Esophagus muscularis mucosa (tissue), 4 donors: ENCODE measurements at regions not wholly inside any gene's neighbourhood (a gene's known extent, or its start where the extent isn't known, plus 50 kb on each side); places are given as distances from the start of the nearest gene placed in this dataset.

Source experiments
- DNase-seq: peaks from one replicate; pipeline ENCODE4 v3.0.0-alpha.2; 2017; ENCODE audit errors: extremely low spot score
- H3K27ac ChIP-seq, 4 donors: fragments of 200-600 bp; sonication (generic); replicated peaks in 1 of 4; 1 replicate in 3 of 4; 2 replicates in 1 of 4; pipeline ENCODE4 v1.5.1; 2016 to 2019; ENCODE audit warnings: mild to moderate bottlenecking in 1 of 4
- H3K27me3 ChIP-seq, 4 donors: fragments of 200-600 bp; sonication (generic); one replicate each; pipeline versions ENCODE4 v1.5.1 to v1.6.0; 2016 to 2019
- H3K36me3 ChIP-seq, 4 donors: fragments of 200-600 bp; sonication (generic); one replicate each; pipeline ENCODE4 v1.5.1; 2016 to 2019
- H3K4me1 ChIP-seq, 4 donors: fragments of 200-600 bp; sonication (generic); one replicate each; pipeline ENCODE4 v1.5.1; 2016 to 2019
- H3K4me3 ChIP-seq, 4 donors: fragments of 200-600 bp; sonication (generic); 1 replicate in 2 of 4; 2 replicates in 2 of 4; pipeline ENCODE4 v1.5.1; 2016 to 2019; ENCODE audit warnings: mild to moderate bottlenecking in 4 of 4, moderate library complexity in 1 of 4
- H3K9me3 ChIP-seq, 4 donors: fragments of 200-600 bp; sonication (generic); 1 replicate in 3 of 4; 2 replicates in 1 of 4; pipeline ENCODE4 v1.5.1; 2016 to 2019
- EP300 ChIP-seq: sonication (generic); formaldehyde crosslinking; IDR thresholded peaks from one replicate; pipeline ENCODE4 v1.6.1; 2017; ENCODE audit warnings: antibody characterized with exemption
- POLR2A ChIP-seq: fragments of 450-650 bp; IDR thresholded peaks from one replicate; pipeline ENCODE4 v1.6.1; 2017; ENCODE audit warnings: antibody characterized with exemption, moderate library complexity, mild to moderate bottlenecking, low read depth
- POLR2AphosphoS5 ChIP-seq, 2 donors: sonication (generic); formaldehyde crosslinking; IDR thresholded peaks; one replicate each; pipeline ENCODE4 v1.6.1; 2017; ENCODE audit warnings: antibody characterized with exemption in 2 of 2
- WGBS: methylation state at CpG from one replicate; pipeline ENCODE4 v1.1.5; 2018; 5-methylcytosine and 5-hydroxymethylcytosine counted together
- intact Hi-C: fragments of 100-400 bp; cut with DNase I; formaldehyde crosslinking; loops from one replicate; pipeline ENCODE4 v1.15.1; 2023
- TF ChIP-seq, protein P1 (sequence below), 3 experiments: fragments of 200-600 bp in 2 of 3; fragments of 450-650 bp in 1 of 3; sonication (generic) in 2 of 3; IDR thresholded peaks; one replicate each; pipeline ENCODE4 v1.5.1; 2017 to 2019; ENCODE audit warnings: antibody characterized with exemption in 3 of 3, mild to moderate bottlenecking in 2 of 3, moderate library complexity in 1 of 3

DNA sequence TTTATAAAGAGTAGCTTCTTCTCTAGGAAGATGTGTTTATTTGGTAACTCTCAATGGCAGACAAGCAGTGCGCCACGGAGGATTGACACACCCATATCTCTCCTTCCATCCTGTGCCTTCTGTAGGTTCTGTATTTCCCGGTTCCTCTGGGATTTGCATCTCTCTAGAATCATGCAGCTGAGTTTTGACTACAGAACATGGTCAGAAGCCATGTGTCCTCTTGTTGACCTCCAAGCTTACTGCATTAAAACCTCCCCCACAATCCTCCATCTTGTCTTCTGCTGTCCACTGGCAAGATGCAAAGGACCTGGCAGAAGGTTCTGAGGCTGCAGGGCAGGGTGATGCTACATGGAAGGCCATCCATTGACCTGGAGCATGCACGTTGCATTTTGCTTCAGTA is 482.0 kb downstream of the DMRT2 start:
- H3K36me3 ChIP-seq: no peaks in the 10 kb centered on the region
- H3K9me3 ChIP-seq: no peaks in the 10 kb centered on the region
- H3K27ac ChIP-seq: no peak overlapping the region
- H3K27me3 ChIP-seq: no peaks in the 10 kb centered on the region
- H3K4me3 ChIP-seq: no peak overlapping the region
- WGBS: 63% methylated on average over 4 of the region's 4 CpGs
- H3K4me1 ChIP-seq: no peaks in the 10 kb centered on the region
- no peak for TF ChIP-seq POLR2AphosphoS5 (IDR thresholded peaks at IDR 0.05)
- no peak for TF ChIP-seq EP300
- TF ChIP-seq POLR2A: no peak
- TF ChIP-seq, protein P1, sequence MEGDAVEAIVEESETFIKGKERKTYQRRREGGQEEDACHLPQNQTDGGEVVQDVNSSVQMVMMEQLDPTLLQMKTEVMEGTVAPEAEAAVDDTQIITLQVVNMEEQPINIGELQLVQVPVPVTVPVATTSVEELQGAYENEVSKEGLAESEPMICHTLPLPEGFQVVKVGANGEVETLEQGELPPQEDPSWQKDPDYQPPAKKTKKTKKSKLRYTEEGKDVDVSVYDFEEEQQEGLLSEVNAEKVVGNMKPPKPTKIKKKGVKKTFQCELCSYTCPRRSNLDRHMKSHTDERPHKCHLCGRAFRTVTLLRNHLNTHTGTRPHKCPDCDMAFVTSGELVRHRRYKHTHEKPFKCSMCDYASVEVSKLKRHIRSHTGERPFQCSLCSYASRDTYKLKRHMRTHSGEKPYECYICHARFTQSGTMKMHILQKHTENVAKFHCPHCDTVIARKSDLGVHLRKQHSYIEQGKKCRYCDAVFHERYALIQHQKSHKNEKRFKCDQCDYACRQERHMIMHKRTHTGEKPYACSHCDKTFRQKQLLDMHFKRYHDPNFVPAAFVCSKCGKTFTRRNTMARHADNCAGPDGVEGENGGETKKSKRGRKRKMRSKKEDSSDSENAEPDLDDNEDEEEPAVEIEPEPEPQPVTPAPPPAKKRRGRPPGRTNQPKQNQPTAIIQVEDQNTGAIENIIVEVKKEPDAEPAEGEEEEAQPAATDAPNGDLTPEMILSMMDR (IDR thresholded peaks at IDR 0.05): no peak
- DNase-seq: no peak
- intact Hi-C loops: no loop called here

DNA sequence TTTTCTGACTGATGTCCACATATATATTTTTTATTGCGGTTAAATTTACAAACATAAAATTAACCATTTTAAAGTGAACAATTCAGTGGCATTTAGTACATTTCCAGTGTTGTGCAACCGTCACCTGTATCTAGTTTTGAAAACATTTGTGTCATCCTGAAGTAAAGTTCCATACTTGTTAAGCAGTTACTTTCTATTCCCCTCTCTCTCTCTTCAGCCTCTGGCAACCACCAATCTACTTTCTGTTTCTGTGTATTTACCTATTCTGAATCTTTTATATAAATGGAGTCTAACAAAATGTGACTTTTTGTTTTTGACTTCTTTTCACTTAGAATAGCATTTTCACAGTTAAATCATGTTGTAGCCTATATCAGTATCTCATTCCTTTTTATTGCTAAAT is 480.1 kb upstream of the SMARCA2 start:
- Histone ChIP-seq H3K27me3 (no peaks in the 10 kb centered on the region), H3K36me3 (no peaks in the 10 kb centered on the region), H3K4me3 (no peak overlapping the region), H3K4me1 (no peaks in the 10 kb centered on the region), H3K27ac (no peak overlapping the region), H3K9me3 (no peaks in the 10 kb centered on the region)
- TF ChIP-seq POLR2A (no peak), POLR2AphosphoS5 (IDR thresholded peaks at IDR 0.05) (no peak)
- TF ChIP-seq, protein P1 (IDR thresholded peaks at IDR 0.05): no peak
- WGBS: 86% methylated on average over 2 of the region's 2 CpGs
- intact Hi-C loops: no loop called here
- no peak for DNase-seq

DNA sequence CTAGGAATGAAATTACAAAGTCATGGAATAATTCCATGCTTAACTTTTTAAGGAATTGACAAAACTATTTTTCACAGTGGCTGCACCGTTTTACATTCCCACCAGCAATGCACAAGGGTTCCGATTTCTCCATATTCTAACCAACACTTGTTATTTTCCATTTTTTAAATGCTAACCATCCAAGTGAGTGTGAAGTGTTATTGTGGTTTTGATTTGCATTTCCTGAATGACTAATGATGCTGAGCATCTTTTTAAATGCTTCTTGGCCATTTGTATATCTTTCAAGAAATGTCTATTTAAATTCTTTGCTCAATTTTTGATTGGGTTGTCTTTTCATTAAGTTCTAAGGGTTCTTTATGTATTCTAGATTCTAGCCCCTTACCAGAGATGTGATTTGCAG is 479.5 kb upstream of the SMARCA2 start:
- Histone ChIP-seq H3K4me3 (no peak overlapping the region), H3K27ac (no peak overlapping the region), H3K36me3 (no peaks in the 10 kb centered on the region), H3K4me1 (no peaks in the 10 kb centered on the region), H3K27me3 (no peaks in the 10 kb centered on the region), H3K9me3 (no peaks in the 10 kb centered on the region)
- intact Hi-C loops: no loop called here
- TF ChIP-seq, protein P1 (IDR thresholded peaks at IDR 0.05): no peak
- TF ChIP-seq POLR2A (no peak), POLR2AphosphoS5 (IDR thresholded peaks at IDR 0.05) (no peak), EP300 (no peak)
- WGBS: 79% methylated on average over 2 of the region's 2 CpGs
- DNase-seq: no peak

DNA sequence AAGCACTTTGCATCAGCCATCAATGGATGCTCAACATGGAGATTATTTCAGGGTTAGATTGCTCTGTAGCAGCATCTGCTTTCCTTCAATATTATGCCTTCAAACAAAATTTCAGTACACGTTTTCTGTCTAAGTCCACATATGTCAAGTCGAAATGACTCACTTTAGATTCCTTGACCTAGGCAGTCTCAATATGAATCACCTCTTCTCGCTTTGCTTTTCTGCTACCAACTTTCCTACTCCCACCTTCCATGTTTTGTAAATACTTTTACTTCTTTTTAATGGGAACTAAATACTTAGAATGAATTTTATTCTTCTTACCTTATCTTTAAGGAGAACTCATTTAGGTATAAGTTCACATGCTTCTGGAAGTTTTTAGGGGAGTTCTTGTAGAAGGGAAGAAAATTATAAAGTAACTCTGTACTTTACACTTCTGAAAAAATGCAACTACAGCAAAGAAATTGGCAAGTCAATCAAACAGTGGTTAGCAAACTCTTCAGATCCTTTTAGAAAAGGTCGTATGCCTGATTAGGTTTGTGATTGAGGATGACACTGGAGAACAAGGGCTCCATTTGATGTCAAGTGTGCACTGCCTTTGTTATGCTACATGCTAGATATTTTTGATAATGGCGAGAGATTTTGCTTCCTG is 478.5 kb upstream of the SMARCA2 start:
- Histone ChIP-seq H3K36me3 (no peaks in the 10 kb centered on the region), H3K4me1 (no peaks in the 10 kb centered on the region), H3K27ac (no peak overlapping the region), H3K4me3 (no peak overlapping the region), H3K9me3 (no peaks in the 10 kb centered on the region), H3K27me3 (no peaks in the 10 kb centered on the region)
- 67% methylated on average over 5 of the region's 5 CpGs for WGBS
- no peak for DNase-seq
- TF ChIP-seq EP300 (no peak), POLR2AphosphoS5 (IDR thresholded peaks at IDR 0.05) (no peak), POLR2A (no peak)
- TF ChIP-seq, protein P1 (IDR thresholded peaks at IDR 0.05): no peak
- intact Hi-C loops: no loop called here

DNA sequence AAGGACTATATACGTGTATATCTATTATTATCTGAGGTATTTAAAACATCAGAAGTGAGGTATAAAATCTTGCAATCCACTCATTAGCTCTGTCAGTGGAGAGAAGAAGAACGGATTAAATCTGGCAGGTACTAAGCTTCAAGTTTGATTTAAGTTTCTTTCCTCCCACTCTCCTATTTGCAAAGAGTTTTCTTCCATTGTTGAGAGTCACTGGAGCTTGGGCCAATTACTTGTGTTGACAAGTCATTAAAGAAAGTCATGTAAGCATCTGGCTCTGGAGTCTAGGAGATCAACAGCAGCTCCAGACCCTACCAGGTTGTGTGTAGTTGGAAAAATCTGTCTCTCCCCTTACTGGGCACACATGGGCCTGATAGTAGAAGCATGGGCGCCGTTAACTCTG is 476.8 kb upstream of the SMARCA2 start:
- H3K9me3 ChIP-seq: no peaks in the 10 kb centered on the region
- H3K27ac ChIP-seq: no peak overlapping the region
- intact Hi-C loops: no loop called here
- no peaks in the 10 kb centered on the region for H3K27me3 ChIP-seq
- TF ChIP-seq POLR2AphosphoS5 (IDR thresholded peaks at IDR 0.05): no peak
- no peak for TF ChIP-seq EP300
- TF ChIP-seq, protein P1 (IDR thresholded peaks at IDR 0.05): no peak
- no peak for TF ChIP-seq POLR2A
- H3K36me3 ChIP-seq: no peaks in the 10 kb centered on the region
- H3K4me1 ChIP-seq: no peaks in the 10 kb centered on the region
- no peak overlapping the region for H3K4me3 ChIP-seq
- 73% methylated on average over 4 of the region's 4 CpGs for WGBS
- no peak for DNase-seq
